ENCODE measurements at regions not wholly inside any gene's neighbourhood (a gene's known extent, or its start where the extent isn't known, plus 50 kb on each side); places are given as distances from the start of the nearest gene placed in this dataset.

- DNase-seq, result no peak
Measured at GRCh38 chr14:71203306-71203705, 296.0 kb downstream of the PCNX1 start.

DNA sequence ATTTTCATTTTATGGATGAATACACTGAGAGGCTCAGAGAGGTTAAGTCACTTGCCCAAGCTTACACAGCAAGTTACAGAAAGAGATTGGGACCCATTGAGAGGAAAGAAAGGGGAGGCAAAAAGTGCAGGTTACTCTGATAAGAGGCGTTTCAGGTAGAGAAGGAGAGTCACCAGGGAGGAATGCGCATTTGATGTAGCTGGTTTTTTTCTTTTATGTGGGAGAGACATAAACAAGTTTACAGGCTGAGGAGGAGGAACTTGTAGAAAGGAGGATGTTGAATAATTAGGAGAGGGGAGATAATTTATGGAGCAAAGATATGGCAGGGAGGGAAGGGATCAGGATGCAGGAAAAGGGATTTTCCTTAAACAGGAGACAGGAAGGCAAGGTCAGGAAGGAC is 297.0 kb downstream of the PCNX1 start:
- no peak for DNase-seq

DNA sequence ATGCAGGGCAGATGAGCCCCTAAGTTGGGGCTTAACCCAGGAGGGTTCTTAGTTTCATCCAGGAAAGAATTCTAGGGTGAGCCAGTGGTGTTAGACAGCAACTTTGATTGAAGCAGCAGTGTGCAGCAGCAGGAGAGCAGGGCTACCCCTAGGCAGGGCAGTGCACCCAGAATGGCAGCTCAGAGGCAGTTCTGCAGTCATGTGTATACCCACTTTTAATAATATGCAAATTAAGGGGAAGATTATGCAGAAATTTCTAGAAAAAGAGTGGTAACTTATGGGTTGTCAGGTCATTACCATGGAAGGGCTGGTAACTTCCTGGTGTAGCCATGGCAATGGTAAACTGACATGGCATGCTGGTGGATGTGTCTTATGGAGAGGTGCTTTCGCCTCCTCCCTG is 297.5 kb downstream of the PCNX1 start:
- no peak for DNase-seq

- no peak for DNase-seq
Measured at GRCh38 chr14:71206123-71206522, 298.9 kb downstream of the PCNX1 start.

GRCh38 chr14:71206766-71207371 is 299.6 kb downstream of the PCNX1 start:
- no peak for DNase-seq

DNA sequence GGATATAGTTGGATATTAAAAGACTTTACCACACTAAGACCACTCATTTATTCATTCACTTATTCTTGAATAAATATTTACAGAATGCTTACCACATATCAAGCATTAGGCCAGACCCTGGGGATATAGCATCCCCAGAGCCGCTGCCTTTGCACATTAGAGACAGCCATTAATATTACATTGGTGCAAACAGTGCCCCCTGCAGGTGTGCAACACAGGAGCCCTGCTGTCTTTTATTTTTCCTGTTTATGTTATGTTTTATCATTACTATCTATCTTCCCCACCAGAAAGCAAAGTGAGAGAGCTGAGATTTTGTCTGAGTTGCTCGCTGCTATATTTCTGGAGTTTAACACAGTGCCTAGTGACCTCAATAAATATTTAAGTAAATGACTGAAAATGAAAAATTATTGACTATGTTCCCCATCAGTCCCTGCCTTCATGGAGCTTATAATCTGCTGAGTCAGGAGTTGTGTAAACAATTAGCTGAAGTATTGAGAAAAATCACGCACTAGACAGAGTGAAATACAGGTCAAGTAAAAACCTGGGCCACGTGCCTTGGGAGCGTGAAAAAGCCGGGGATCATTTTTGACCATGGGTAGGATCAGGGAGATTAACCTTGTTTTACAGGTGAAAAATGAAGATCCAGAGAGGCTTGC is 301.6 kb downstream of the PCNX1 start:
- no peak for DNase-seq

- no peak for DNase-seq
Measured at GRCh38 chr14:71209888-71210287, 302.6 kb downstream of the PCNX1 start.

GRCh38 chr14:71212093-71212492 is 304.8 kb downstream of the PCNX1 start:
- DNase-seq, result no peak

DNA sequence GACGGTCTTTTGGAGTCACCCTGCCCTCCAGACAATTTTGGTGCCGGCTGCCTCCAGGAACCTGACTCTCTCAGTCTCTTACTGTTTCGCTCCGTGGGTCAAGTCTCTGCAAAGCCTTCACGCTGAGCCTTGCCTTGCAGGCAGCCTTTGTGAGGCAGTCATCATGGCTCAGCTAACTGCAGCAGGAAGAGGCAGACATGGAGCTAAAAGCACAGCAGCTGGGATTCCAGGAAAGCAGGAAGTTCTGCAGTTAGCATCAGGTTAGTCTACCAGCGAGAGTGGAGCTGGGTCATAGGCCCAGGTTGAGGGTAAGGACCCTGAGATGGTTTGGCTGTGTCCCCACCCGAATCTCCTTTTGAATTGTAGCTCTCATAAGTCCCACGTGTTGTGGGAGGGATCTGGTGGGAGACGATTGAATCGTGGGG is 305.4 kb downstream of the PCNX1 start:
- DNase-seq, result no peak

DNA sequence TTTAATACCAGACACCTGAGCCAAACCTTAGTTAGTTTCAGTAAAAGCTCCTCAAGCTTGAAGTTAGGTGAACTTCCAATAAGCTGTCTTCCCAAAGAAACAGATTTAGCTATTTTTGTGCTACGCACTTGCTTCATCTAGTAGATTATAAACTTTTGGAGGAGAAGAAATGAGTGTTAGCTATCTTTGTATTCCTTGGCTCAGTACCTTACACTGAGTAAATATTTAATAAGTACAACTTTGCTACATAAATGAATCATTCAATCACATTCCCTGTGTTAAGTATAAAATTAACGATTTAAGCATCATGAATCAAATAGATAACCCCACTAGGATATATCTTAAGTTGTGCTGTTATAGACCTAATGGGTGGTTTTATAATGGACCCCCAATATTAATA is 307.0 kb downstream of the PCNX1 start:
- no peak for DNase-seq

- DNase-seq, result no peak
Measured at GRCh38 chr14:71220462-71220861, 313.2 kb downstream of the PCNX1 start.

DNA sequence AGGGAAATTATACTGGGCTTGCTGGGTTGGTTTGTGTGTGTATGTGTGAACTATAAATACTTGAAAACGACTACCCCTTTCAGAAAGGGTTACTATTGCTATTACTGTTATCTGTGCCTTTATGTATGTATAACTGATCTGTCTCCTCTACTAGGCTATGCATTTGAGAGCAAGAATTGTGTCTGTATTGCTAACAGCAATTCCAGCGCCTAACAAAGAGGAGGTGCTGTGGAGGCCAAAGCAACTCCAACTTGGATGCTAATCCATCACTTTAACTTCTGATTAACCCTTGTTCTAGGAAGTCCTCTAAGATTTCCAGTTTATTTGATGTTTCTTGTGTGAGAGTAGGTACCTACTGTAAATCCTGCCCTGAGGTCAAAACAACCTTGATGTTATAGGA is 313.9 kb downstream of the PCNX1 start:
- DNase-seq, result no peak

DNA sequence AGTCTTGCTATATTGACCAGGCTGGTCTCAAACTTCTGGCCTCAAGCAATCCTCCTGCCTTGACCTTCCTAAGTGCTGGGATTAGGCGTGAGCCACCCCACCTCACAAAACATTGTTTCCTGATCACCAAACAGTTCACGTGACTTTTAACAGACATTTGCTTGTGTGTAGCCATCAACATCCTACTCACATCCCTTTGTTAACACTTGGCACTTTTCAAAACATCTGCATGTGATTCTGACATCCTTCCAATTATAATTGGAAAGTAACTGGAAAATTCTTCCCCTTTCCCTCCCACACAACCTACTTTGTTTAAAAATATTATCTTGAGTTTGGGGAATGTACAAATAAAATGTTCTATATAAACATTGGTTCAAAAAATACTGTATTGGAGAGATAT is 317.9 kb downstream of the PCNX1 start:
- DNase-seq, result no peak

DNA sequence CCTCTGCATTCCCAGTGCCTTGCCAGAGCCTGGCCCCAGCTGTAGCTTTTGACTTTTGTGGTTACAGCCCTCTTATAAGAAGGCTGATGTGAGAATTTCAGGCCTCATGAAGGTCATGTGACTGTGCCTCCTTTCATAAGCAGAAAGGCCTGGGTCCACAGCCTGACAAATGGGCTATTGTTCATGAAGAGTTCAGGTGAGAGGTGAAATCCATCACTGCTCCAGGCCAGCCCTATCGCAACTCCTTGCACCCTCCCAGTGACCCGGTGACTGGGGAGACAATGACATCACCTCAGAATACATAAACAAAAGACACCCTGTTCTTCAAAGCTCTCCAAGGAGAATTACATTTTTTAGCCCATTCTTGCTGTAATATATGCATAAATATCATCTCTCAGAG is 321.5 kb downstream of the PCNX1 start:
- DNase-seq, result no peak

DNA sequence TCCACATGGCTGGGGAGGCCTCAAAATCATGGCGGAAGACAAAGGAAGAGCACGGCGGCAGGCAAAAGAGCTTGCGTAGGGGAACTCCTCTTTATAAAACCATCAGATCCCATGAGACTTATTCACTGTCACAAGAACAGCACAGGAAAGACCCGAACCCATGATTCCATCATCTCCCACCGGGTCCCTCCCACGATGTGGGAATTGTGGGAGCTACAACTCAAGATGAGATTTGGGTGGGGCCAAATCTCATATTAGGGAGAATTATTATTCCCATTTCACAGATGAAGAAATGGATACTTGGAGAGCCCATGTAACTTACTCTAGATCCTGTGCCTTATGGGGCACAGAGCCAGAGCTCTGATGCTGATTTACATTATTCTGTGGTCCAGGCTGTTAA is 322.6 kb downstream of the PCNX1 start:
- DNase-seq, result no peak

GRCh38 chr14:71230897-71231296 is 323.6 kb downstream of the PCNX1 start:
- DNase-seq, result no peak

DNA sequence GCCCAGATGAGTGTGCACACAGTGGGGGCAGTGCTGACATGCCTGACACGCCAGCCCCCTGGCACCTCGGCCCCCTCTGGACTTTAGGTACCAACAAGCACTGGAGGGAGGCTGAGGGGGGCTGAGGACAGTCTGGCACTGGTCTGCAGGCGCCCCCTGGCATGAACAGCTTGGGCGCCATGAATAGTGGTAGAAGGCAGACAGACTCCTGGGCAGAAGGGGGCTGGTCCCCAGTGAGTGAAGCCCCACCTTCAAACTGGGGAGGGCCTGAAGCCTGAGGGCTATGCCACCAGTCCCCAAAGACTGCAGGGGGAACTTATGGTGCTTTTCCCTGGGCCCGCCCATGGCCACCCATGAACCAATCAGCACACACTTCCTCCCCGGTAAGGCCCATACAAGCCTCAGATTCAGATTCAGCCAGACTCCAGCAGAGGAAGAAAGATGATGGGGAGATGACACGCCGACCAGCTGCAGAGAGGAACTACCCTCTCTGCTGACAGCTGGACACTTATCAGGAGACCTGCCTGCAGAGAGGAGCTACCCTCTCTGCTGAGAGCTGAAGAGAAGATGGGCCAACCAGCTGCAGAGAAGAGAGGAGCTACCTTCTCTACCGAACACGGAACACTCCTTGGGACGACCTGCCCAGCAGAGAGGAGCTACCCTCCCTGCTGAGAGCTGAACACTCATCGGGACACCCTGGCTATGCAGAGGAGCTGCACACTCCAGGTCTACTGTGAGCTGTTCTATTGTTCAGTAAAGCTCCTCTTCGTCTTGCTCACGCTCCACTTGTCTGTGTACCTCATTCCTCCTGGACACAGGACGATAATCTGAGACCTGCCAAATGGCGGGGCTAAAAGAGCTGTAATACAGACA is 324.5 kb downstream of the PCNX1 start:
- no peak for DNase-seq

GRCh38 chr14:71232506-71232905 is 325.2 kb downstream of the PCNX1 start:
- no peak for DNase-seq

GRCh38 chr14:71235875-71236274 is 328.6 kb downstream of the PCNX1 start:
- DNase-seq, result no peak

DNA sequence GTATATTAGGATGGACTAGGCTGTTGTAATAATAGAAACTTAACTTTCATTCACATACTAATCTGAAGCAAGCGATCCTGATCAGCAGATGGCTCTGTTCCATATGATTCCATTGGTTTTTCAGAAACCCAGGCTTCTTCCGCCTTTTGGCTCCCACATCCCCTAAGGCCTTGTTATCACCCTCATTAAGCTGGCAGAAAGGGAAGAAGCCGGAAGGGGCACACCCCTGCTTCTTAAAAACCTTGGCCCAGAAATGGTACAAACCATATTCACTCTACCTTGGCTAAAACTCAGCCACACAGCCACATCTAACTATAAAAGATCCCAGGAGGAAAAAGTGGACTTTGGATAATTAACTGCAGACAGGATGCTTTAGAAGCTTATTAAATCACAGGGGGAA is 329.2 kb downstream of the PCNX1 start:
- DNase-seq, result no peak

DNA sequence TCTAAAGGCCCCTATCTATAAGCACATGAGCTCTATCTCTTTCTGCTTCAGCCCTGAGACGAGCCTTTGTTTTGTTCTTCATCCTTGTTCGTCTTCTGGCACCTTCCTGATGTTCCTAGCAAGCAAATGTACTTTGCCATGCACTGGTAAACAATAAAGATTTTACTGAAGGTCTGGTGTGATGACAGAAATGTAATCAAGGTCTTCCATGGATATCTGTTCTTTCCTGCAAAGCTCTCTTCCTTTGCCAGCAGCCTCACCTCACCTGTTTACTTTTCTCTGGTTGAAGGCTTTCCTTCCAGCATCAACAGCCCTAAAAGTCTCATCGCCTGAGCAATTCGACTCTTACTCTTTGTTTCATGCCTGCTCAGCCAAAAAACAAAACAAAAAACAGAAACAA is 330.3 kb downstream of the PCNX1 start:
- DNase-seq, result no peak

DNA sequence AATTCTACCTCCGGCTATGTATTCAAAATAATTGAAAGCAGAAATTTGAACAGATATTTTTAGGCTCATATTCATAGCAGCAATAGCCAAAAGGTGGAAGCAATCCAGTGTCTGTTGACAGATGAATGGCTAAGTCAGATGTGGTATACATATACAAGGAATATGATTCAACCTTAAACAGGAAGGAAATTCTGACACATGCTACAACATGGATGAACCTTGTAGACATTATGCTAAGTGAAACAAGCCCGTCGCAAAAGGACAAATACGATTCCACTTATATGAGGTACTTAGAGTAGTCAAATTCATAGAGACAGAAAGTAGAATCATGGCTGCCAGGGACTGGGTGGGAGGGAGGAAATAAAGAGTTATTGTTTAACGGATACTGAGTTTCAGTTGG is 331.6 kb downstream of the PCNX1 start:
- DNase-seq, result no peak

GRCh38 chr14:71240171-71240570 is 332.9 kb downstream of the PCNX1 start:
- DNase-seq, result no peak
